HG02571 (cell line): ENCODE measurements at regions not wholly inside any gene's neighbourhood (a gene's known extent, or its start where the extent isn't known, plus 50 kb on each side); places are given as distances from the start of the nearest gene placed in this dataset.
"Not testable (repeated sequence)": the region's sequence is repeated elsewhere in the genome, so short reads cannot be mapped to it uniquely, and the experiment has no call there.

ENCODE experiments used
- ATAC-seq: cut with Tn5 transposase; IDR thresholded peaks from one replicate; pipeline ENCODE4 v1.9.1; 2021; ENCODE audit warnings: mild to moderate bottlenecking, moderate library complexity; ENCODE audit not compliant: unreplicated experiment

DNA sequence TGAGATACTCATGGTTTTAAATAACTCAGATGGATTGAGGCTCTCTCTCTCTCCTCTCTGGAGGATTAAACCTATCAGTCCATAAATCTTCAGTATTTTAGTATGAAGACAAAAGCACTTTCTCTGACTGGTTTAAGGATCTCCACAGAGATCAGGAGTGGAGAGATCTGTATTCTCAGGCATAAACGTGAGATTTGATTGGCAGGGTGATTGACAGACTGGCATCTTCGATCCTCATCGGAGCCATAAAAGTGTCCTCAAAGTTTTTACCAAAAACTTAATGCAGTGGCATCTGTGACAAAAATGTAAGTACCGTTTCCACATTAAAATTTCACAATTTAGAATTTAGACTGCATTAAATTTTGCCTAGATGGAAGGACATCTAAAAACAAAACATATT lies 870.1 kb downstream of the KCNJ2 start:
- no peak for ATAC-seq

DNA sequence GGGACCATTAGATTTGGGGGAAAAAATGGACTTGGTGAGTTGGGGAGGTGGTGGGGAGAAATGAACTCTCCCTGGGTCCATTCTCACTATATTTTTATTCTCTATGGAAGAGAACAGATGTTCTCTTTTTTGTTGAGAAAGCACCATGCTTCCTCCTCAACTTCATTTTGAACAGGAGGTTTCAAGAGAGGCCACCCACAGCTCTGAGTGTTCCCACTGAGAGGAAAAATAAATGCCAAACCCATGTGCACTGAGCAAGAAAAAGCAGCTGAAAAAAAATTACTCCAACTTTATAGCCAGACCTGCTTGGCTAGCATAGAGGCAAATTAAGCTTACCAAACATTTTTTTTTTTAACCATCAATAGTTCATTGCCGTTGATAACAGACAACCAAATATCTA lies 883.6 kb downstream of the KCNJ2 start:
- ATAC-seq = no peak

GRCh38 chr17:71055128-71055527 lies 885.8 kb downstream of the KCNJ2 start:
- no peak for ATAC-seq

GRCh38 chr17:71057448-71057847 lies 888.1 kb downstream of the KCNJ2 start:
- ATAC-seq = no peak

DNA sequence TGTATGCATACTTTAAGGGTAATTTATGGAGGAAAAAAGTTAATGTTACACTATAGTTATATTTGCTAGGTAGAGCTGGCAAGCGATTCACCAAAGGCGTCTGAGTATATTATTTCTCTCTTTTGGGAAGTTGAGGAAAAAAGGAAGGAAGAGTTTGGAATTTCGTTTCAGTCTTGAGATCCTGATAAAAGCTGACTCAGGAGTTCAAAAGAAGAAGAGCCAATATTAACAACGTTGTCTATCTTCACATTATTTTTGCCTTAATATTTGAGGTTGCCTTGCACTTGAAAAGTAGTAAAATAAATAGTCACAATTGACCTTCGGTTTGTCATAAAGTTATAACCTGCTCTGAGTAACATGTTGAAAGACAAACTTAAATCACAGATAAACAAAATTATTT lies 888.6 kb downstream of the KCNJ2 start:
- ATAC-seq = no peak

DNA sequence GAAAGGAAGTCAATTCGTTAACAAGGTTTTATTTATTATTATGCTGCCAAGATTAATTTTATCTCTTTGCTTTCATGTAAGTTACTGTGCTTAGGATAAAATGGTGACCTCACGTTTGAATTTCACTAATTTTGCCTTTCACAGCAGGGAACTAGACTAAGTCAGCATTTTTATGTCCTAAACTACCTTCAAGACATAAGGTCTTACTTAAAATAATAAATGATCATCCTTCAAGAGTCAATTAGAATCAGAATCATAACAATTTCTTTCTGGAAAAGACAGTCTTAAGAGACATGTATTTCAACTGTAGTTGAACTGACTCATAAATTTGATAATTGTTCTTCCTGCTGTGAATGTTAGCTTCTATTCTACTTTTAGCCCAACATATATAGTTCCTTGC lies 893.8 kb downstream of the KCNJ2 start:
- no peak for ATAC-seq

- no peak for ATAC-seq
Measured at GRCh38 chr17:71063559-71063958, 894.2 kb downstream of the KCNJ2 start.

GRCh38 chr17:71067669-71068407 lies 898.5 kb downstream of the KCNJ2 start:
- no peak for ATAC-seq

DNA sequence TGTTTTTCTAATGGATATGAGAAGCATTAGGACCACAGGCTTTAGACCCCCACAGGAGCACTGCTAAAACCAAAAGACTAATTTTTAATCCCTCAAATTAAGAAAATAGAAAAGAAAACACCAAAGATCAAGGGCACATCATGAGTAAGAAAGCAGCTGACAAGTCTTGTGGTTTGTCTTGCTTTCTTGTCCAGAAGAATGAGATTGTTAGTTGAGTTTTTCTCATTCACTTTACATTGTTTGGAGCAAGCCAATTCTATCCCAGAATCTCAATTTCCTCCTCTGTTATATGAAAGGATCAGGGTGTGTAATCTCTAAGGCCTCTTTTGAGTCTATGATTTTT lies 899.0 kb downstream of the KCNJ2 start:
- no peak for ATAC-seq

DNA sequence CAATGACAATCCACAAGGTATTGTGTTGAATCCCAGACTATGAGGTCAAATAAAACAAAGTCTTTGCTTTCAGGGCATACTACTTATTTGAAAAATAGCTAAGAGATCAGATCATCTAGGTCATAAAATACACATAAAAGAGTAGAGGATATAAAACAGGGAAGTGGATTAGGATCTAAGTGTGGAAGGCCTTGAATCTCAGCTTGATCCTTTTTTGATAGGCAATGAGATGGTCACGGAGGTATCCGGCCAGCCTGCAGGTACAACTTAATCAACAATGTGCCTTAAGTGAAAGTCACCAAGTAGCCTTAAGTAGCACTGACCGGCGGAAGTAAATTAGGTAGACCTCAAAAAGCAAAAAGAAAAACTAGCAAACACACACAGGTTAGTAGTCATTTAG lies 901.7 kb downstream of the KCNJ2 start:
- ATAC-seq = no peak

DNA sequence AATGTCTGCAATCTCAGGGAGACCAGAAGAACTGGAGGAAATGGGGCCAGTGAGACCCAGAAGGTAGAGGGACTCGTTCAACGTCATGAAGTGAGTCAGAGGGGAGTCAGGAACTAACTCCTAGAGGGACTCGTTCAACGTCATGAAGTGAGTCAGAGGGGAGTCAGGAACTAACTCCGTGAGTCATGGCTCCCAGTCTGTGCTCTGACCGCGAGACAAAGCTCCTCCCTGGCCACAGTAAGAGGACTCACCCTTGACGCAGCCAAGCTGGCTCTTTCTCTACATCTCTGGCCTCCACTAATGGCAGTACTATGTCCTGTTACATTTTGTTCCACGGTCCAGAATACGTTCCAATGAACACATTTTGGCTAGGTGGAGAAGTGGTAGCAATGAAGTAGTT lies 902.5 kb downstream of the KCNJ2 start:
- no peak for ATAC-seq

- ATAC-seq = no peak
Measured at GRCh38 chr17:71080937-71081336, 911.6 kb downstream of the KCNJ2 start.

DNA sequence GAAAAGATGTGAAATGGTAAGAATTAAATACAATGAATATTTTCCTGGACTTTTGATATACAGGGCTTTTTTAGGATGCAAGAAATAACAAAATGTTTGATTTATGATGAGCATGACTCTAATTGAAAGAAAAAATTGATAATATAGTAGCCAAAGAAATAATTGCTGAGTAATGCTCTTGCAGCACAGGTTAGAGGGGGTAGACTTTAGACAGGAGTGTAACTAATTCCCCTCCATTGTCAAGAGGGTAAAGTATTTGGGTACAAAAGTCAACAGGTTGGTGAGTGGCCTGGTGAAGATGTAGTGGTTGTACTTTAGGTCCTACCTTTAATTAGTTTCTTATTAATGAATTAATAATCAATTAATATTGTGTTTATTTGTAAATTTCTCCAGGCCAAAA lies 912.3 kb downstream of the KCNJ2 start:
- no peak for ATAC-seq

DNA sequence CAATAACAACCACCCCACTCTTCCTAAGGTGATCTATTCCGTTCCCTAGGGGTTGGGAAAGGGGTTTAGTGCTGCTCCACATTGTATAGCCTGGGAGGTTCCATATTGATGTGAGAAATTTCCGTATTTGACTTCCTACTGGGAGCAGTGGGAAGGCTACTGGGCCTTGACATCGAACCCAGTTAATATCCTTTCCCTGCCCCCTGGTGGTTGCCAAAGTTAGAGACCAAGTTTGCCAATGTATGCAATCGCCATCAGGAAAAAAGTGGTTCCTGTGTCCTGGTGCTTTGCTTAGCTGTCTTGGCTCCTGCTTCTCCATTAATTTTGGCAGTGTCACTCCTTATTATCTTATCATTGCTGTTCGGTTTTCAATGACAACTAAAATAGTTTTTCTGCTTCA lies 914.9 kb downstream of the KCNJ2 start:
- ATAC-seq = no peak

- ATAC-seq = no peak
Measured at GRCh38 chr17:71084838-71085237, 915.5 kb downstream of the KCNJ2 start.

- ATAC-seq = no peak
Measured at GRCh38 chr17:71085238-71086033, 916.1 kb downstream of the KCNJ2 start.

DNA sequence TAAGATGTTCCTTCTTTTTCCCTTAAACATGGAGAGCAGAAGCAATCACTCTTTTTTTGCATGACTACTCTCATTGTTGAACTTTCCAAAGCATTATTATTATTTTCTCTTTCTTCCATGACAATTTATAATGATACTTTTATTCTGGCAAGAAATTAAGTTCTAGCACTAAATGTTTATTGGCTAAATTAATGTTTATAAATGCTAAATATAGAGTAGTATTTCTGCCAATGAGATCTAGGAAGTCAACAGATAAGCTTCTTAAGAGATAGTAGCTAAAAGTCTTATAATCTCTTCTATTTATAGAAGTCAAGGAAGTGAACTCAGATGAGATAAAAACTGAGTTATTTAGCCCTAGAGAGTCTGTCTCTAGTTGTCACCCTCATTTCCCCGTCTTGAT lies 920.1 kb downstream of the KCNJ2 start:
- ATAC-seq = no peak

DNA sequence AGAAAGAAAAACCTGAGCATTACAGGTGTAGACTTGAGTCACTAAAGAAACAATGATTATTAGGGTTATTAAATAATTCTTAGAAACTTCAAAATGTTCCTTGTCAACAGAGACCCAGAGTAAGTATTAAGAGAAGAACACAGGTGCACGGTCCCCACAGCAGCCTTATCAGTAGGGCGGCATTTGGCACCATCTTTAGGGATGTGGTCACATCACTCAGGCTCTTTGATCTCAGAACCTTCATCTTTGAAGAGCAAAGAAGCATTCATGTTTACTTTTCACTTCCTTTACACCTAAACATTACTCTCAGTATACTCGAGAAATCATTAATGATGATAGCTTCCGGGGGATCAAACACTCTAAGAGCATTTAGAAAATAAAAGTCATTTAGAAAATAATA lies 928.7 kb downstream of the KCNJ2 start:
- ATAC-seq = no peak

DNA sequence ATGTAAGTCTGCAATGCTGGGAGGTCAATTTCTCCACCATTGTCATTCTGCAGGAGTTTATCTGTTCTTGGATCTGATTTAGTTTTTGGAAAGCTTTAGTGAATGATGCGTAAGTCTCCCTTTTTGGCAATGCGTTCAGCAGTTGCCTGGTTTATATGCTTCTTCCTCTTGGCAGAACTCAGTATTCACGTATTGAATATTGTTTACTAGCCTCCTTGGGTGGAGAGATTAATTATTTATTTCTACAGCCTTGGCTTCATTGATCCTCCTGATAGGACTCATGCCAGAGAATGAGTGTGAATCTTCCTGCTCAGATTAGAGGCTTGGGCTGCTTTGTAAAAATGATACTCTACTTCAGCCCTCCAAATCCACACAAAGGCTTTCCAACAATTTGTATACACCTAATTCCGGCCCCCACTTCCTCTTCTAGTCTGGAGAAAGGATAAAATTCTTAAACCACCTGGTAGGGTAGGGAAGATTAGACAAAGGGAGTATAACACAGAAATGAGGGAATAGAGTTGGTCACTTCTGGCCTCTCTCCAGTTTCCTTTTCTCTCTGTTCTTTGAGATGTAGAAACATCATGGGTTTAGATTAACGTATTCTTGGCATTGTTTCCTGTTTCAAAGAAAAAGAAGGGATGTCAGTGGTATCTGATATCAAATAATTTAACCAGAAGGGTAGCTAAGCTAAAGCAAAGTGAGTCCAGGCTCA lies 929.8 kb downstream of the KCNJ2 start:
- ATAC-seq = no peak

GRCh38 chr17:71102777-71103176 lies 933.4 kb downstream of the KCNJ2 start:
- no peak for ATAC-seq

DNA sequence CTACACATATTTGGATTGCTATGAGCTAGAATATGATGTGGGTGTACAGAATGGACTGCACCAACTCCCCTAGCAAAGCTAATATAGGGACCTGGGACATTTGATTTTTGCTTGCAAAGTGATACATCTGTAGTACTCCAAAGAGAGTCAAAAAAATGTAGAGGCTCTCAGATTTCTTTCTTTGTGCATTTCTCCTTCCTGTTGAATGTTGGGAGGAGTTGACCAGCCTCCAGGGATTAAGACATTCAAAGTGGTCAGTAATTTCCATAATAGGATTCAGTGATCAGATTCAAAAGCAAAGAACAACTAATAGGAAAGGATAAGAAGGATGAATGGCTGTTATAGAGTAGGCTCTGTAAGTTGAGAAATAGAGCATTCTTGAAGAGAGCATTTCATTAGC lies 934.9 kb downstream of the KCNJ2 start:
- no peak for ATAC-seq

DNA sequence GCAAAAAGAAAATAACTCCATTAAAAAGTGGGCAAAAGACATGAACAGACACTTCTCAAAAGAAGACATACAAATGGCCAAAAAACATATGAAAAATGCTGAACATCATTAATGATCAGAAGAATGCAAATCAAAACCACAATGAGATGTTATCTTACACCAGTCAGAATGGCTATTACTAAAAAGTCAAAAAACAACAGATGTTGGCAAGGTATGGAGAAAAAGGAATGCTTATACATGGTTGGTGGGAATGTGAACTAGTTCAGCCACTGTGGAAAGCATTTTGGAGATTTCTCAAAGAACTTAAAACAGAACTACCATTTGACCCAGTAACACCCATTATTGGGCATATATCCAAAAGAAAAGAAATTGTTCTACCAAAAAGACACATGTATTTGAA lies 936.7 kb downstream of the KCNJ2 start:
- not testable (repeated sequence) for ATAC-seq
